HG03159 (cell line): ENCODE measurements at regions not wholly inside any gene's neighbourhood (a gene's known extent, or its start where the extent isn't known, plus 50 kb on each side); places are given as distances from the start of the nearest gene placed in this dataset.

Source experiments
- ATAC-seq: cut with Tn5 transposase; IDR thresholded peaks from one replicate; pipeline ENCODE4 v1.9.1; 2021; ENCODE audit warnings: mild to moderate bottlenecking, moderate library complexity; ENCODE audit not compliant: unreplicated experiment

DNA sequence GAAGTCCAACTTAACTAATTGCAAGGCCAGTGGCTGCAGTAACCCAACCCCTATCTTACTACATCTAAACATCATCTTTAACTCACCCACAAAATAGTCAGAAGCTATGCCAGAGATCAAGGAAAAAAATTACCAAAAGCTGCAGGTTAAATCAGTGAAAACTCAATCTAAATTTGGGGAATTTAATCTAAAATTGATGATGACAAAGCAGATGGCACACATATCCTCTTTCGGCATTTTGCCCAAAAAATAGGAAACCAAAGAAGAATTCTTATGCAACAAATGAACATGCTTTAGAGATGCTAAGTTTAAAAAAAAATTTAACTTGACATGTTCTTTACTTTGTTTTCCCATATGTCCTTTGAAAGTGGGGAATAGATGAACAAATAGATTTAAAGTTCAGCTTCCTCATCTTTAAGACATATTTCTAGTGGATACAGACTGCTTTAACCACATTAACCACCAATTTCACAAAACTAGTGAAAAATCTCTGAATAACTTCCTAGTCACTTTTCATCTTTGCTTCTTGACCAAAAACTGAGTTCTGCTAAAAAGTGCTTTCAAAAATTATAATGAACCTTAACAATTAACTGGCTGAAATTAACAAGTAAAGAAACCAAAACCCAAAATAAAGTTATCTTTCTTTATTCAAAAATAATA, 74.3 kb upstream of the CCDC150 start:
- ATAC-seq, result no peak

DNA sequence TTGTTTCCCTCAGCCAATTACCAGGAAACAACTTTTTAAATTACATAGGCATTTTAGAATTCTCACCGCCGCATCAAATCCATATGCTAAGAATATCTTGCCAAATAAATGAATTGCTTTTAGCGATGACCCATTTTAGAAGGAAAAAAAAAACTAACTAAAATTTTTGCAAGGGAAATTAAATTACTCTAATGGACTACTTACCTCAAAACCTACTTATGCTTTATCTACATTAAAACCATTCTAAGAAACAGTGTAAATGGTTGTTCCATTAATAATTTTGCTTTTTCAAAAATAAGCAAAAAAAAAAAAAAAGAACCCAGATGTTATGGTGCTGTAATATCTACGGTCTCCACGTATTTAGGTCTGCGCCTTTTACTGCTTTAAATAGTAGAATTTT, 73.5 kb upstream of the CCDC150 start:
- no peak for ATAC-seq

DNA sequence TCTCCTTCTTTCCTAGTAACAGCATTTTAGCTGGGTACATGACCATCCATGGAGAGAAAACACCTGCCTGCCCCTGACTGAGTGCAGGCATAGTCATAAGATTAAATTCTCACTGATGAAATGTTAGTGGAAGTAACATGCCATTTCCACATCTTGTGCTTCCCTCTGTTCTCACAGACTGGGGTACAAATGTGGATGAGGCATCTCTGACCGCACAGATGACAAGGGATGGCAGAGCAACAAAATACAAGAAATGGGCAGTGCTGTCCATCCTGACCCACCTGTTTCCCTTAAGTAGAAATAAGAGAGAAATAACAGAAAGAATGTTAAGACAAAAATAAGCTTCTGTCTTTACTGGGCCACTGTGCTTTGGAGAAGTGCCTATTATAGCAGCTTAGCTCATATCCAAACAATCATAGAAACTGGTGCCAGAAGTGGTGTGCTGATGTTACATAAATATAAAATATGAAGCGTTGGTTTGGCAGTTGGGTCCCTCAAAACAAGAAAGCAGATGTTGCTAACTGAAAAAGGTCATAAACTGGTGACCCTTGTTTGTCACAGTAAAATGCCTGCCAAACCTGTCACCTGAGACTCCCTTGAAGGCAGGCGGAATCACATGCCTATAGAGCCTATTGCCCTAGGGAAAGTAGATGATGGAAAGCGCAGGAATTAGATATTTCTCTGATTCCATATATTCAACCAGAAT, 72.4 kb upstream of the CCDC150 start:
- no peak for ATAC-seq

DNA sequence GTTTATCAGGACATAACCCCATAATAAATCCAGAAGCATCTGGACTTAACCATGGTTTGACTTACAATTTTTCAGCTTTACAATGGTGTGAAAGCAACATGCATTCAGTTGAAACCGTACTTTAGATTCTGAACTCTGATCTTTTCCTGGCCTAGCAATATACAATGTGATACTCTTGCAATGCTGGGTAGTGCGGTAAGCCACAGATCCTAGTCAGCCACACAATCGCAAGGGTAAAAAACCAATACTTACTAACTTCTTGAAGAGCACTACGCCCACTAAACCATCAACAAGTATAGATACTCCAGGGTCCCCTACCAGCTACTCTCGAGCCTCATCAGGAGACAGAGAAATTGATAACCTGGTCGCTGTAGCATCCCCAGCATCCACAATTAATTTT, 71.0 kb upstream of the CCDC150 start:
- no peak for ATAC-seq

DNA sequence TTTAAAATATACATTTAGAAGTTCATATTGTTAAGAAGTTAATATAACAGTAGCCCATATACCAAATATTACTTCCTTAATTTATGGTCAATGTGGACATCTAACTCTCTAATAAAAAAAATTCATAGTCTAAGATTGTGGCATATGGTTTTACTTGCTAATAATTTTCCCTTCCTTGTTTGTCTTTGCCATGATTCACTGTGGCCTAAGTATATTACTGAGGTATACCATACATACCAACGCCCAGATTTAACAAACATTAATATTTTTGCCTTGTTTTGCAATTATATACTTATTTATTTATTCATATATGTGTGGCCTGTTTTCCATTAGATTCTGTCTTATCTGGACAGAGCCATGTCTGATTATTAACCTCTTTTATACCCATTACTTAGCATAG, 54.6 kb upstream of the CCDC150 start:
- no peak for ATAC-seq

DNA sequence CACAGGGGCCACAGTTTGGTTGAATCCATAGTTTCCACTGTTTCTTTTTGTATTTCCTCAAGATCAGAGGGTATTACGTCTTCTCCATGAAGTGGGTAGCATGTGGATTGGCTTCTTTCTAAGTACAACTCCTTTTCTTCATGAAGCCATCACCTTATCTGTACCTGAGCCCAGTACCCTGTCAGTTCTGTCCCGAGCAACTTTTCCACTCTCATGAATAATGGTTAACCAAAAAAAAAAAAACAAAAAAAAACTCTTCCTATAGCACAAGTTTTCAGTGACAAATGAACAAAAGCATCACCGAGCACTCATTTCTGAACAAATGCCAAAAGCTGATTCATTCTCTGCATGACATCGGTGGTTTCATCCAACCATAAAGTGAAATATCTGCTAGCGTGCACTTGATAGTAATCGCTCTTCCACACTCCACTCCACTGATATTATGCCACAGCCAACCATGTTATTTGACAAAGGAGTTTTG, 53.0 kb upstream of the CCDC150 start:
- no peak for ATAC-seq

DNA sequence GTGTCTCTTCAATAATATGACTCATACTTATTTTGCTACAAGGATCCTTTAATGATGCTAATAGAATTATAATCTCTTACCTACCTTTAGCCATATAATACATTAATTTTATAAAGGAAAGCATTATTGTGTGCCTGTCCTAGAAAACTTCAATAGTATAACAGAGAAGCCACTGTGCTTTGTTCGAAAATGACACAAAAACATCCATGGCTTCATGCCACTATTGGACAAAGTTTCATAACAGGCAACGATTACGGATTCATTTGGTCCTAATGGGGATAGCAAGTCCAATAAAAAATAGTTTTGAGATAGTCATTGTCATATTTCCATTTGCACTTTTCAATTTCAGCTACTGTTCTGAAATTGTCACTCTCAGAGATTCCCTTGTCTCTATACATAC, 52.5 kb upstream of the CCDC150 start:
- no peak for ATAC-seq

DNA sequence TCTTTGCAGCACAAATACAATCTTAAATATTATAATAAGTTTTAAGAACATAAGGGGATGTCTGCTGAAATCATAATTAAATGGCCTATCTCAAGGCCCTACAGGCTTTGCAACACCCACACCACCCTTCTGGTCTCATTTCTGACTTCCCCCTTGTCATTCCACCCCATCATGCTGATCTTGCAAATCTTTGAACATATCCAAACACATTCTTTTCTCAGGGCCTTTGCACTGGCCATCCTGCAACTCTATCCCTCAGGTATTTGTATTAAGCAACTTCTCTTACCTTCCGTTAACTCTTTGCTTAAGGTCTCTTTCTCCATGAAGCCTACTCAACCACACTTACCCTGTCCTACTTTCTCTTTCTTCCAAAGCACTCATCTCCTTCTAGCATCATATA, 51.8 kb upstream of the CCDC150 start:
- ATAC-seq, result no peak

DNA sequence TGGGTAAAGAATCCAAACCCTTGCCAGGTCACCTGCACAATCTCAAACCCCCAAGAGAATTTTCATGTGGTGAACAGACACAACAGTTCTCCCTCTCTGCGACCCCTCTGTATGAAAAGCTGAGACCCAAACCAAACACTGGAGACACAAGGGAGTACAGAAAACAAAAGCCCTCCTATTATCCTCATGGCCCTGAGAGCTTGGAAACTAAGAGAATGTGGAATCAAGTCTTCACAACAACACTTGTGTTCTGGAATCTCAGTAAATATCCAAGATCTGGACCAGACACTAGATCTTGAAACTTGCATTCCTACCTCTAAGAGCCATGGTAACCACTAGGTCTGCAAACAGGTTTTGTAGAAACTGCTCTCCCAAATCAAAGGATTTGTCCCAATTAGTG, 50.1 kb upstream of the CCDC150 start:
- ATAC-seq, result no peak
